Keratinocyte (primary cell): ENCODE measurements at regions not wholly inside any gene's neighbourhood (a gene's known extent, or its start where the extent isn't known, plus 50 kb on each side); places are given as distances from the start of the nearest gene placed in this dataset.

ENCODE experiments used
- EZH2 ChIP-seq: IDR thresholded peaks from one replicate; pipeline ENCODE4 v1.6.1; 2012; ENCODE audit warnings: inconsistent platforms, mild to moderate bottlenecking, low read length, moderate library complexity
- TF ChIP-seq, protein P1 (sequence below), 3 experiments: IDR thresholded peaks in 1 of 3; conservative IDR thresholded peaks in 1 of 3; optimal IDR thresholded peaks in 1 of 3; 2 replicates in 2 of 3; 3 replicates in 1 of 3; pipeline versions ENCODE3 to v1.5.1; 2011; ENCODE audit warnings: low read length in 3 of 3, mild to moderate bottlenecking in 3 of 3, moderate library complexity in 2 of 3, control low read depth in 1 of 3, inconsistent platforms in 1 of 3; ENCODE audit not compliant: insufficient read depth in 2 of 3; ENCODE audit errors: extremely low read depth in 1 of 3

- TF ChIP-seq, protein P1, sequence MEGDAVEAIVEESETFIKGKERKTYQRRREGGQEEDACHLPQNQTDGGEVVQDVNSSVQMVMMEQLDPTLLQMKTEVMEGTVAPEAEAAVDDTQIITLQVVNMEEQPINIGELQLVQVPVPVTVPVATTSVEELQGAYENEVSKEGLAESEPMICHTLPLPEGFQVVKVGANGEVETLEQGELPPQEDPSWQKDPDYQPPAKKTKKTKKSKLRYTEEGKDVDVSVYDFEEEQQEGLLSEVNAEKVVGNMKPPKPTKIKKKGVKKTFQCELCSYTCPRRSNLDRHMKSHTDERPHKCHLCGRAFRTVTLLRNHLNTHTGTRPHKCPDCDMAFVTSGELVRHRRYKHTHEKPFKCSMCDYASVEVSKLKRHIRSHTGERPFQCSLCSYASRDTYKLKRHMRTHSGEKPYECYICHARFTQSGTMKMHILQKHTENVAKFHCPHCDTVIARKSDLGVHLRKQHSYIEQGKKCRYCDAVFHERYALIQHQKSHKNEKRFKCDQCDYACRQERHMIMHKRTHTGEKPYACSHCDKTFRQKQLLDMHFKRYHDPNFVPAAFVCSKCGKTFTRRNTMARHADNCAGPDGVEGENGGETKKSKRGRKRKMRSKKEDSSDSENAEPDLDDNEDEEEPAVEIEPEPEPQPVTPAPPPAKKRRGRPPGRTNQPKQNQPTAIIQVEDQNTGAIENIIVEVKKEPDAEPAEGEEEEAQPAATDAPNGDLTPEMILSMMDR (optimal IDR thresholded peaks at IDR 0.05 in 1 of 3, IDR thresholded peaks at IDR 0.05 in 1 of 3, conservative IDR thresholded peaks at IDR 0.05 in 1 of 3; ENCODE audit: extremely low read depth in 1 of 3, insufficient read depth in 2 of 3, low read length in 3 of 3), result no peak
- TF ChIP-seq EZH2, result no peak
Observed at GRCh38 chr2:4528246-4528645, 824.9 kb downstream of the DCDC2C start.
